LNCAP (cell line): ENCODE measurements at regions not wholly inside any gene's neighbourhood (a gene's known extent, or its start where the extent isn't known, plus 50 kb on each side); places are given as distances from the start of the nearest gene placed in this dataset.

Source experiments
- CTCF ChIP-seq: fragments of 450-650 bp; IDR thresholded peaks from 2 replicates; pipeline ENCODE4 v1.5.1; 2017; ENCODE audit warnings: mild to moderate bottlenecking

- no peak for TF ChIP-seq CTCF
These were observed 334.2 kb downstream of the NUP35 start for GRCh38 chr2:183458460-183458859.

GRCh38 chr2:183459466-183459865 is 335.2 kb downstream of the NUP35 start:
- TF ChIP-seq CTCF: no peak

- no peak for TF ChIP-seq CTCF
These were observed 339.6 kb downstream of the NUP35 start for GRCh38 chr2:183463821-183464220.

- no peak for TF ChIP-seq CTCF
These were observed 340.8 kb downstream of the NUP35 start for GRCh38 chr2:183465048-183465447.

- TF ChIP-seq CTCF: no peak
These were observed 350.9 kb downstream of the NUP35 start for GRCh38 chr2:183474912-183475695.

GRCh38 chr2:183476490-183476889 is 352.2 kb downstream of the NUP35 start:
- TF ChIP-seq CTCF: no peak

- TF ChIP-seq CTCF: no peak
These were observed 353.1 kb downstream of the NUP35 start for GRCh38 chr2:183477296-183477695.

GRCh38 chr2:183487326-183487725 is 363.1 kb downstream of the NUP35 start:
- no peak for TF ChIP-seq CTCF
